ENCODE measurements at regions not wholly inside any gene's neighbourhood (a gene's known extent, or its start where the extent isn't known, plus 50 kb on each side); places are given as distances from the start of the nearest gene placed in this dataset.

GRCh38 chr6:62479697-62480220, 193.7 kb upstream of the KHDRBS2 start:
- Histone ChIP-seq H2AFZ (ENCODE audit: low read depth, low read length) (no peak overlapping the region), H3K4me3 (no peak overlapping the region), H3K9me3 (replicated peaks; ENCODE audit: control insufficient read depth, insufficient read depth, low read depth, low read length) (no peaks in the 10 kb centered on the region), H3K9ac (ENCODE audit: insufficient read depth in 1 of 2, low read depth in 2 of 2, low read length in 2 of 2) (no peak overlapping the region), H4K20me1 (replicated peaks; ENCODE audit: control insufficient read depth, insufficient read depth, low read length) (no peaks in the 10 kb centered on the region), H3K79me2 (ENCODE audit: control insufficient read depth, insufficient read depth, low read length) (no peaks in the 10 kb centered on the region), H3K27ac (ENCODE audit: extremely low read depth, low read depth, low read length) (no peak overlapping the region), H3K4me2 (ENCODE audit: insufficient read depth, low read length) (no peak overlapping the region), H3K36me3 (ENCODE audit: control insufficient read depth, insufficient read depth, low read length) (no peaks in the 10 kb centered on the region), H3K9me1 (ENCODE audit: control insufficient read depth, insufficient read depth, low read length) (no peaks in the 10 kb centered on the region), H3K27me3 (ENCODE audit: control insufficient read depth in 2 of 2, insufficient read depth in 2 of 2, low read length in 2 of 2) (no peaks in the 10 kb centered on the region), H3K4me1 (replicated peaks in 1 of 2; ENCODE audit: control insufficient read depth in 2 of 2, insufficient read depth in 2 of 2, low read length in 2 of 2) (no peaks in the 10 kb centered on the region)
- no peak for DNase-seq (ENCODE audit: extremely low read depth in 1 of 4, low spot score in 3 of 4)
- in situ Hi-C loops (cut with MboI), result no loop called here
- 0% methylated on average over 4 of the region's 4 CpGs for WGBS (ENCODE audit: insufficient coverage, low coverage, missing lambda C conversion rate)
- no peak for TF ChIP-seq ZNF184 (CRISPR knock-in tag; IDR thresholded peaks at IDR 0.05)
- TF ChIP-seq GTF2F1 (IDR thresholded peaks at IDR 0.05; ENCODE audit: low read depth, low read length), result no peak
- no peak for TF ChIP-seq POLR2AphosphoS5 (IDR thresholded peaks at IDR 0.05; ENCODE audit: control insufficient read depth, insufficient read depth, low read depth, low read length)
- TF ChIP-seq ARNT (IDR thresholded peaks at IDR 0.05), result no peak
- TF ChIP-seq MED1 (CRISPR knock-in tag; IDR thresholded peaks at IDR 0.05; ENCODE audit: borderline replicate concordance), result no peak
- no peak for TF ChIP-seq RHOXF2B (CRISPR knock-in tag; conservative IDR thresholded peaks at IDR 0.05)
- no peak for TF ChIP-seq ETS2 (tag; IDR thresholded peaks at IDR 0.05; ENCODE audit: borderline replicate concordance, poor library complexity, severe bottlenecking)
- TF ChIP-seq E2F1 (CRISPR knock-in tag; IDR thresholded peaks at IDR 0.05), result no peak
- no peak for TF ChIP-seq TAF15 (IDR thresholded peaks at IDR 0.05; ENCODE audit: low read depth, low read length)
- no peak for TF ChIP-seq ESRRA (IDR thresholded peaks at IDR 0.05; ENCODE audit: borderline replicate concordance, low read depth)
- TF ChIP-seq DDX20 (tag; IDR thresholded peaks at IDR 0.05; ENCODE audit: low read depth), result no peak
- no peak for TF ChIP-seq ATF4 (CRISPR knock-in tag; IDR thresholded peaks at IDR 0.05)
- TF ChIP-seq JUND (IDR thresholded peaks at IDR 0.05; ENCODE audit: borderline replicate concordance, low read depth, low read length), result no peak
- TF ChIP-seq JUND (tag; IDR thresholded peaks at IDR 0.05; ENCODE audit: borderline replicate concordance, low read depth, low read length), result no peak
- no peak for TF ChIP-seq BRCA1 (IDR thresholded peaks at IDR 0.05)
- TF ChIP-seq BRCA1 (CRISPR knock-in tag; IDR thresholded peaks at IDR 0.05), result no peak
- TF ChIP-seq ZNF586 (CRISPR knock-in tag; conservative IDR thresholded peaks at IDR 0.05), result no peak
- BruUV-seq (replicated peaks), result no TSS peak
- POLR2A ChIA-PET, result no interaction called here
- intact Hi-C loops (cut with micrococcal nuclease), result no loop called here
- ATAC-seq, result no peak
- no peak for FAIRE-seq
- CTCF ChIA-PET (ENCODE audit: low intra/inter-chr PET ratio), result no interaction called here

Measured in K562 (cell line).